SKM-1 treated with dmso at 0.1 percent for 144 hours (cell line): ENCODE measurements at regions not wholly inside any gene's neighbourhood (a gene's known extent, or its start where the extent isn't known, plus 50 kb on each side); places are given as distances from the start of the nearest gene placed in this dataset.

Experiments
- DNase-seq: peaks from one replicate; lab custom pipeline; 2025; ENCODE audit not compliant: unreplicated experiment; lab: John Stamatoyannopoulos, UW

- no peak for DNase-seq
Measured at GRCh38 chr13:40163066-40164000, 503.1 kb downstream of the FOXO1 start.

GRCh38 chr13:40164133-40164532 is 502.3 kb downstream of the FOXO1 start:
- DNase-seq: no peak

- DNase-seq: no peak
Measured at GRCh38 chr13:40165316-40165932, 501.0 kb downstream of the FOXO1 start.

DNA sequence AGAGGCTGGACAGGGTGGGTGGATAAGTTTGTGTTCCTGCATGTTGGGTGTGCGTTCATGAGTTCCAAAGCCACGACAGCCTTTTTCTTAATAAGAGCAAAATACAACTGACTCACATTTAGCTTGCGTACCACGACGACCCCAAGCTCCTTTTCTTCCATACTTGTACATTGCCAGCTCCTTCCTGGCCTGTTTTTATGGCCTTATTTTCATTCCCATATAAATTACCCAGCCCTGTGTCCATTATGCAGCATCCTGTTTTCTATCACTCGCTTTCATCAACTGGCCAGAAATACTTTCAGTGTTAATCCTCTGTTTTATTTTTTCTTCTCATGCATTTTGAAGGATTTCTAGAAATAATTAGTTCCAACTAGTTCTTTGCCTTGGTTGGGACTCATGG is 499.1 kb downstream of the FOXO1 start:
- no peak for DNase-seq

DNA sequence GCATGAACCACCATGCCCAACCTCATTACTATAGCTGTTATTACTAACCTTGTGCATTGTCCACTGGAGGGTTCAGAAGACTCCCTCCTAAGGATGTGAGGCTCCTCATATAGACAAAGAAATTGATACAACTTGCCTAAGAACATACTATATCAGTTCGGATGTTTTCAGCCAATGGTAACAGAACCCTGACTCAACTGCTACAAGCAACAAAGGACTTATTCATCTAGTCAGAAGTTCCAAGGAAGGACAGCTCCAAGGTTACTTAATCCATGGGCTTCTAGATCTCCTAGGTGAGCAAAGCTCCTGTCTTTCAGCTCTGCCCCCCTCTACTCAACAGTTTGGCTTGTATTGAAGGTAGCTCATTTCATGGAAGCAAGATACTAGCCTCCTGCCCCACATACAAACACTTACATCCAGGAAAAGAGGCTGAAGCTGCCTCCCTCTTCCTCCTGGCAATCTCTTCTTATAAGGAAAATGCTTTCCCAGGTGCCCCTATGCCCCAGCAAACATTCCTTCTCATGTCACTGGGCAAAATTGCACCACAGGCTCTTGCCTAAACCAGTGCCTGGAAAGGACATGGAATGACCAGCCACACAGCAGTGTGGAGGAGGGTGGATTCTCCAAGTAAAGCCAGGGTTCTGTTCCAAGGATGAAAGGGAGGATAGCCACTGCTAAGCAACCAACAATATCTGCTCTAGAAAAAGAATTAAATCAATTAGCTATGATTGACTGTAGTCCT is 497.8 kb downstream of the FOXO1 start:
- no peak for DNase-seq

GRCh38 chr13:40169476-40169875 is 497.0 kb downstream of the FOXO1 start:
- DNase-seq: no peak

- DNase-seq: no peak
Measured at GRCh38 chr13:40170091-40170490, 496.4 kb downstream of the FOXO1 start.

GRCh38 chr13:40170982-40171381 is 495.5 kb downstream of the FOXO1 start:
- DNase-seq: no peak

DNA sequence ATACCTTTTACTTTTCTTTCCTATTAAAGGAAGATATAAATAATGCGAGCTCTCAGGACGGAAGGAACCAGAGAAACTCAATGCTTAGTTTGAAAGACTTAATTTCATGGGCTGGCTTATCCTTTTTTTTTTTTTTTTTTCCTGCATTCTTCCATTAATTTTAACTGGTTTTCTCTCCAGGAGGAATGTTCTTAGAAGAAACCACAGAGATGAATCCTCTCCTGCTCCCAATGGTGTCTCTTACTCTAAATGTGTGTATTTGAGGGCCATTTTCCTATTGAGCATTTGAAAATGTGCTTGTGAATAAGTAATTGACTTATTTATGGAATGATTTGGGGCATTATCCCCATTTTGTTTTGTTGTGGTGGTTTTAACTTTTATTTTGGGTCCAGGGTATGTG is 494.9 kb downstream of the FOXO1 start:
- DNase-seq: no peak

GRCh38 chr13:40172149-40172591 is 494.3 kb downstream of the FOXO1 start:
- no peak for DNase-seq

DNA sequence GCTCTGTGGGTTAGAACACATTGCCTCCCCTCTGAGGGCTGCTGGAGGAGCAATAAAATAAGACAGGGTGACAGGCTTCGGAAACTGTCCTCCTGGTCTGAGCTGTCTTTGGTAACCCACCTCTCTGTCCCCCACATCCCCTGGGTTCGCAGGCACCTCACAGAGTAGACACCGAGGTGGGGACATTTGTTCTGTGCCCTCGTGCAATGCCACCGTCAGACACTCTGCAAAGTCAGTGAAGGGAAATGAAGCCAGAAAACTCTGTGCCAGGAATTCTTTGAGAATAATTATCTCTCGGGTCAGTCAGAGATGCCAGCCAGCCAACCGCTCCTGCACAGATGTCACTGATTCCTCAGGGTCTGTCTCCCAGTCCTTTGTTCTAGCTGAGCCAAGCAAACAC is 493.6 kb downstream of the FOXO1 start:
- no peak for DNase-seq

DNA sequence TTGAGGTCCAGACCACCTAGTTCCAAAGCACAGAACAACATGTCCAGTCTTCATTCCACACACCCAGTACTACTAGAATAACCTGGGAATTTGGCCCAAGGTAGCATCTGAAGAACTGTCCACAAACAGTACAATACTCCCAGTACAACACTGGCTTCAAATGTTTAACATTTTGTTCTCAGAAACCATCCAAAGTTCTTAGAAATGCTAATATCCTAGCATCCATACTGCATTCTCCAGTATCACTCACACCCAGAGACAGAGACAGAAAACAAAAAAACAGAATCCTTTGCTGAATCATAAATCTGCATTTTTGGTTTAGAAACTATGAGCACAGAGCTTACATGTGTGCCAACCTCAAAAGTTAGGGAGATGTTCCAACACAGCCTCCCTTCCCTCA is 490.8 kb downstream of the FOXO1 start:
- DNase-seq: no peak

GRCh38 chr13:40176242-40176641 is 490.2 kb downstream of the FOXO1 start:
- DNase-seq: no peak

GRCh38 chr13:40178130-40178529 is 488.3 kb downstream of the FOXO1 start:
- no peak for DNase-seq

DNA sequence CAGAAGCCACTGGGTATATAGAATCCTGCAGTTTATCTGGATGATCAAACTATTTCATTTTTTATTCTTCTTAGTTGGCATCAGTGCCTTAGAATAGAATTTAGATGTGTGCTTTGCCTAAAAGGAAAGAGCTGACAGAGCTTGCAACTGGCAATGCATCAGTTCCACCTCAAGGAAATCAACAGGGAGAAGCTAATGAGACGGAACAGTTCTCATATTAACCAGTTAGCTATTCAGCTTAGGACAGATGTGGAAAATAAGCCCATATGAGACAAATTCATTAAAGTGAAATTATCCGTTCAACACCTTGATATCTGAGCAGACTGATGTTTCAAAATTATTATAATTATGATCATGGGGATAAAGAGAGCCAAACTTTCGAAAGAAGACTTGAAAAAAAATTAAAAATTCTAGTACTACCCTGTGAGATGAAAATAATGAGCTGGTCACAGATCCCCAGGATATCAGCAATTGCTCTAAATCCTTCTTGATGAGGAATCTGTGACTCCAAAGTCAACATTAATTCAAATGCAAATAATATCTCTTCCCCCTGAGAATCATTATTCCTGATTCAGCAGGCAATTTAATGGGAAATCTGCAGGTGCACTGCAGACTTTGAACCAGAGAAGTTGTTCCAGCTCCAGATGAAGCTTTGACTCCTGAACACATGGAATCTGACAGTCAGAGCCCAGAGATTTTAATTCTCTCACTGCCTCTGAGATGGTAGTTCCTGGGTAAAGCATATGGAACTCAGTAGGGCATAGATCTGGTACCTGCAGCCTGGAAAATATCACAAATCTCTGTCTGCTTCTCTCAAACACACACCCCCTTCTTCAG is 486.8 kb downstream of the FOXO1 start:
- DNase-seq: no peak

DNA sequence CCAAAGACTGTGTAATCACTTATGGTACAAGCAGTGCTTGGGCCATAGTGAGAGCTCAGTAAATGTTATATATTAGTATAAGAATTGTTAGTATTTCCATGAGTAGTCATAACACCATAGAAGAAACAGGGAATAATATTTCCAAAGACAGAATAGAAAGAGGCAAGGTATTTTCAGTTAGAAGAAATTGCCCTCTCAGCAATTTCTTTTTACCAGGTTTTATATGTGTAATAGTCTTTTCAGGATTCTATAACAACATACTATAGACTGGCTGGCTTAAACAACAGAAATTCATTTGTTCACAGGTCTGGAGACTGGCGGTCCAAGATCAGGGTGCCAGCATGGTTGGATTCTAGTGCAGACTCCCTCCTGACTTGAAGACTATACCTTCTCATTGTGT is 485.7 kb downstream of the FOXO1 start:
- no peak for DNase-seq

- no peak for DNase-seq
Measured at GRCh38 chr13:40181203-40181845, 485.1 kb downstream of the FOXO1 start.

- DNase-seq: no peak
Measured at GRCh38 chr13:40182591-40182990, 483.9 kb downstream of the FOXO1 start.

DNA sequence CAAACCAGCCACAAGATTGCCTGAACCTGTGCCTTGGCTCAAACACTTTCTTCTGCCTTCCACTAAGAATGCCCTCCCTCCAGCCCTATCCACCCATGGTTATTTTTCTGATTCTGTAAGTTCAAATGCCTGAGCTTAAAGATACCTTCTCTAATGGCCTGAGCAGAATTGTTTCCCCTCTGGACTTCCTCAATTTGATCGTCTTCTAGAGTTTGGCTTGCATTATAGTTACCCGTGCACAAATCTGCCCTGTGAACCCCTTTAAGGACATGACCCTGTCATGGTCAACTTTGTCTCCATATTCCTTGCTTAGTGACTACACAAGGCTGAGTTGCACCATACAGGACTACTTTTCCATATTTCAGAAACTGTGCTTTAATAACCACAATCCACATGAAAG is 481.0 kb downstream of the FOXO1 start:
- DNase-seq: no peak

DNA sequence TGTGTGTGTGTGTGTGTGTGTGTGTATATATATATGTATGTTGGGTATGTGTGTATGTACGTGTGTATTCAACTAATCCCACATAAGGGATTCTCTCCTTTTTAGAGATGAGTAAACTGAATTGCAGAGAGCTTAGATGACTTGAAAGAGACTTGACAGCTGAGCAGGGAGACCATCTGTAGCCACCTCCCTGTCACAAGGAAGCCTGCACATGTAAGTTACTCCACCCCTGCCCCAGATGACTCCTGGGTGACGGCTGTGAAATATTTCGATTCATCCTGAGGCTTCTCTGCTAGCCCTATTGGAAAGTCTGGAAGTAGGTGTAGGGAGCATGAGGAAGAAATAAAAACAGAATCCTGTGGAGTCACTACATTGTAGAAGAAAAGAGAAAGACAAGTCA is 480.4 kb downstream of the FOXO1 start:
- no peak for DNase-seq
